Breast epithelium (tissue), 3 donors: ENCODE measurements at regions not wholly inside any gene's neighbourhood (a gene's known extent, or its start where the extent isn't known, plus 50 kb on each side); places are given as distances from the start of the nearest gene placed in this dataset.

ENCODE experiments used
- CTCF ChIP-seq, 3 donors: fragments of 450-650 bp; IDR thresholded peaks; one replicate each; pipeline ENCODE4 v1.5.1; 2016 to 2017; ENCODE audit warnings: antibody characterized with exemption in 3 of 3, mild to moderate bottlenecking in 3 of 3, moderate library complexity in 3 of 3
- POLR2A ChIP-seq: fragments of 450-650 bp; IDR thresholded peaks from one replicate; pipeline ENCODE4 v1.6.1; 2016; ENCODE audit warnings: antibody characterized with exemption, mild to moderate bottlenecking, moderate library complexity

GRCh38 chr12:59344224-59344623, 251.6 kb upstream of the SLC16A7 start:
- TF ChIP-seq CTCF (IDR thresholded peaks at IDR 0.05) (no peak), POLR2A (no peak)
